H1 (cell line): ENCODE measurements at regions not wholly inside any gene's neighbourhood (a gene's known extent, or its start where the extent isn't known, plus 50 kb on each side); places are given as distances from the start of the nearest gene placed in this dataset.

ENCODE experiments used
- CTCF ChIA-PET: fragments of 300-600 bp; sonication (Branson Sonifier 250); formaldehyde crosslinking; loops from one replicate; lab custom pipeline; 2021; ENCODE audit not compliant: partially characterized antibody; lab: Charles Lee
- POLR2A ChIA-PET: fragments of 300-600 bp; sonication (Branson Sonifier 250); formaldehyde crosslinking; loops from one replicate; lab custom pipeline; 2021; ENCODE audit warnings: inconsistent platforms; ENCODE audit not compliant: partially characterized antibody; lab: Charles Lee
- DNase-seq, 2 experiments: peaks; one replicate each; pipeline versions ENCODE4 v3.0.0 to v3.0.0-alpha.2; 2010 to 2022; ENCODE audit warnings: low spot score in 2 of 2, low read depth in 1 of 2, mixed read lengths in 1 of 2
- FAIRE-seq: peaks from 2 replicates; lab custom pipeline; 2011; peaks lifted over from hg19 to GRCh38; lab: Jason Lieb, UNC
- H2AFZ ChIP-seq: 2 replicates; pipeline ENCODE4 v1.8.1; 2012; ENCODE audit warnings: low read length, inconsistent platforms
- H2AK5ac ChIP-seq: 2 replicates; pipeline ENCODE4 v1.6.1; 2013; ENCODE audit warnings: low read depth, low read length
- H2BK120ac ChIP-seq: replicated peaks from 2 replicates; pipeline ENCODE3; 2013; ENCODE audit warnings: low read depth, low read length, inconsistent platforms
- H2BK12ac ChIP-seq: 2 replicates; pipeline ENCODE4 v1.6.1; 2013; ENCODE audit warnings: low read depth, low read length
- H2BK15ac ChIP-seq: 2 replicates; pipeline ENCODE4 v1.6.1; 2013; ENCODE audit warnings: low read length
- H2BK20ac ChIP-seq: 2 replicates; pipeline ENCODE4 v1.6.1; 2013; ENCODE audit warnings: low read length
- H2BK5ac ChIP-seq: 2 replicates; pipeline ENCODE4 v1.6.1; 2013; ENCODE audit warnings: low read depth, low read length
- H3K14ac ChIP-seq: 2 replicates; pipeline ENCODE4 v1.6.1; 2013; ENCODE audit warnings: inconsistent platforms; ENCODE audit not compliant: insufficient read length
- H3K18ac ChIP-seq: 2 replicates; pipeline ENCODE4 v1.6.1; 2013; ENCODE audit warnings: low read length; ENCODE audit errors: extremely low read depth
- H3K23ac ChIP-seq: 2 replicates; pipeline ENCODE4 v1.6.1; 2013; ENCODE audit warnings: inconsistent platforms; ENCODE audit not compliant: insufficient read length
- H3K23me2 ChIP-seq: 2 replicates; pipeline ENCODE4 v1.6.1; 2013; ENCODE audit warnings: low read depth, low read length
- H3K27ac ChIP-seq: 2 replicates; pipeline ENCODE4 v1.6.1; 2011; ENCODE audit warnings: low read depth, low read length, inconsistent platforms
- H3K27me3 ChIP-seq, 4 experiments: replicated peaks in 1 of 4; 1 replicate in 1 of 4; 2 replicates in 3 of 4; pipeline versions ENCODE4 v1.6.1 to v1.8.1; 2011 to 2013; ENCODE audit warnings: low read length in 3 of 4, mild to moderate bottlenecking in 3 of 4, inconsistent platforms in 2 of 4, mixed read lengths in 2 of 4, moderate library complexity in 1 of 4; ENCODE audit not compliant: control insufficient read depth in 3 of 4, insufficient read depth in 3 of 4; ENCODE audit errors: extremely low read depth in 1 of 4
- H3K36me3 ChIP-seq, 4 experiments: 2 replicates each; pipeline versions ENCODE4 v1.6.1 to v1.8.1; 2011 to 2013; ENCODE audit warnings: mild to moderate bottlenecking in 4 of 4, low read length in 3 of 4, moderate library complexity in 2 of 4, control low read depth in 1 of 4, inconsistent platforms in 1 of 4; ENCODE audit not compliant: insufficient read depth in 4 of 4, control insufficient read depth in 2 of 4
- H3K4ac ChIP-seq: replicated peaks from 2 replicates; pipeline ENCODE3; 2013; ENCODE audit warnings: low read length, low read depth, mixed read lengths, inconsistent platforms; ENCODE audit not compliant: insufficient read length
- H3K4me1 ChIP-seq, 4 experiments: replicated peaks in 1 of 4; 1 replicate in 1 of 4; 2 replicates in 3 of 4; pipeline versions ENCODE4 v1.6.1 to v1.8.1; 2011 to 2013; ENCODE audit warnings: low read length in 3 of 4, inconsistent platforms in 2 of 4, mixed read lengths in 1 of 4; ENCODE audit not compliant: insufficient read depth in 4 of 4, control insufficient read depth in 3 of 4
- H3K4me2 ChIP-seq, 2 experiments: 2 replicates each; pipeline versions ENCODE4 v1.6.1 to v1.8.1; 2011 to 2013; ENCODE audit warnings: low read depth in 2 of 2, low read length in 2 of 2, control low read depth in 1 of 2, inconsistent platforms in 1 of 2, mild to moderate bottlenecking in 1 of 2; ENCODE audit not compliant: insufficient read depth in 1 of 2
- H3K4me3 ChIP-seq, 4 experiments: fragments of 200-600, 300-600 bp in 1 of 4; sonication (generic), shearing (Covaris generic), sonication (Bioruptor Twin) in 1 of 4; 2 replicates each; pipeline versions ENCODE4 v1.5.1 to v1.8.1; 2011 to 2016; ENCODE audit warnings: low read length in 4 of 4, low read depth in 3 of 4, control low read depth in 2 of 4, inconsistent platforms in 2 of 4, mild to moderate bottlenecking in 2 of 4, mixed read lengths in 1 of 4, moderate library complexity in 1 of 4; ENCODE audit not compliant: insufficient read depth in 2 of 4; ENCODE audit errors: extremely low read depth in 1 of 4
- H3K56ac ChIP-seq: replicated peaks from 2 replicates; pipeline ENCODE3; 2013; ENCODE audit warnings: low read depth, mild to moderate bottlenecking, mixed read lengths, low read length, inconsistent platforms; ENCODE audit not compliant: insufficient read length
- H3K79me1 ChIP-seq: 2 replicates; pipeline ENCODE4 v1.6.1; 2013; ENCODE audit warnings: low read depth, low read length, control low read depth
- H3K79me2 ChIP-seq, 2 experiments: 2 replicates each; pipeline versions ENCODE4 v1.6.1 to v1.8.1; 2012 to 2013; ENCODE audit warnings: low read length in 2 of 2, mild to moderate bottlenecking in 2 of 2, inconsistent platforms in 1 of 2; ENCODE audit not compliant: insufficient read depth in 2 of 2, control insufficient read depth in 1 of 2
- H3K9ac ChIP-seq, 4 experiments: replicated peaks in 1 of 4; 1 replicate in 1 of 4; 2 replicates in 3 of 4; pipeline versions ENCODE4 v1.6.1 to v1.8.1; 2011 to 2013; ENCODE audit warnings: low read depth in 3 of 4, low read length in 3 of 4, control low read depth in 2 of 4, mild to moderate bottlenecking in 2 of 4, moderate library complexity in 2 of 4, inconsistent platforms in 1 of 4; ENCODE audit errors: extremely low read depth in 1 of 4
- H3K9me3 ChIP-seq, 2 experiments: 2 replicates each; pipeline versions ENCODE4 v1.6.1 to v1.8.1; 2012 to 2013; ENCODE audit warnings: mild to moderate bottlenecking in 2 of 2, moderate library complexity in 2 of 2, control low read depth in 1 of 2, inconsistent platforms in 1 of 2, low read depth in 1 of 2, low read length in 1 of 2, mixed read lengths in 1 of 2; ENCODE audit not compliant: insufficient read depth in 2 of 2
- H4K20me1 ChIP-seq, 2 experiments: replicated peaks in 1 of 2; 2 replicates each; pipeline versions ENCODE3 to v1.8.1; 2011 to 2013; ENCODE audit warnings: inconsistent platforms in 2 of 2, low read length in 2 of 2, mild to moderate bottlenecking in 1 of 2; ENCODE audit not compliant: insufficient read depth in 2 of 2, control insufficient read depth in 1 of 2
- H4K5ac ChIP-seq: 2 replicates; pipeline ENCODE4 v1.6.1; 2013; ENCODE audit warnings: low read length, low read depth, mixed read lengths, inconsistent platforms; ENCODE audit not compliant: insufficient read length
- H4K8ac ChIP-seq: 2 replicates; pipeline ENCODE4 v1.8.0; 2013; ENCODE audit warnings: mild to moderate bottlenecking, moderate library complexity, low read length, inconsistent platforms; ENCODE audit not compliant: insufficient read depth; ENCODE audit errors: extremely low read depth
- H4K91ac ChIP-seq: replicated peaks from 2 replicates; pipeline ENCODE3; 2013; ENCODE audit warnings: low read length, mixed read lengths, inconsistent platforms; ENCODE audit not compliant: insufficient read length
- ASH2L ChIP-seq: fragments of 200-600, 300-600 bp; sonication (generic); IDR thresholded peaks from one replicate; pipeline ENCODE4 v1.7.1; 2017; ENCODE audit warnings: low read length
- BRCA1 ChIP-seq: IDR thresholded peaks from 2 replicates; pipeline ENCODE4 v1.6.1; 2012; ENCODE audit warnings: low read depth, low read length, improper control_type of control experiment
- CBX5 ChIP-seq: fragments of 300-800, 300-1000 bp; sonication (generic); IDR thresholded peaks from 2 replicates; pipeline ENCODE4 v1.7.1; 2016; ENCODE audit warnings: antibody characterized with exemption, low read length, low read depth
- CHD1 ChIP-seq: IDR thresholded peaks from 2 replicates; pipeline ENCODE4 v1.6.1; 2012; ENCODE audit warnings: low read depth, low read length, improper control_type of control experiment
- CHD2 ChIP-seq: IDR thresholded peaks from 2 replicates; pipeline ENCODE4 v1.6.1; 2012; ENCODE audit warnings: low read length, improper control_type of control experiment
- CREB1 ChIP-seq: IDR thresholded peaks from 2 replicates; pipeline ENCODE4 v1.6.1; 2012; ENCODE audit warnings: inconsistent platforms
- HDAC2 ChIP-seq, 2 experiments: fragments of 300-600 bp in 1 of 2; sonication (generic) in 1 of 2; IDR thresholded peaks; 2 replicates each; pipeline ENCODE4 v1.6.1; 2011 to 2012; ENCODE audit warnings: low read depth in 2 of 2, low read length in 2 of 2, mild to moderate bottlenecking in 2 of 2, moderate library complexity in 2 of 2, borderline replicate concordance in 1 of 2, inconsistent platforms in 1 of 2
- HDAC6 ChIP-seq: IDR thresholded peaks from one replicate; pipeline ENCODE4 v1.7.1; 2012; ENCODE audit warnings: low read depth, mild to moderate bottlenecking, inconsistent platforms, low read length, moderate library complexity
- KDM1A ChIP-seq: fragments of 200-600, 300-600 bp; sonication (generic); IDR thresholded peaks from 2 replicates; pipeline ENCODE4 v1.7.1; 2016; ENCODE audit warnings: mild to moderate bottlenecking, low read length, borderline replicate concordance
- KDM5A ChIP-seq: fragments of 200-600 bp; IDR thresholded peaks from 2 replicates; pipeline ENCODE4 v1.7.1; 2012; ENCODE audit warnings: mild to moderate bottlenecking, low read length, inconsistent platforms, mixed read lengths
- MAFK ChIP-seq: IDR thresholded peaks from 2 replicates; pipeline ENCODE4 v1.6.1; 2012; ENCODE audit warnings: low read depth, mild to moderate bottlenecking, improper control_type of control experiment, low read length
- POLR2A ChIP-seq, 2 experiments: IDR thresholded peaks; 1 replicate in 1 of 2; 2 replicates in 1 of 2; pipeline ENCODE4 v1.6.1; 2011; ENCODE audit warnings: low read depth in 2 of 2, low read length in 2 of 2, mild to moderate bottlenecking in 2 of 2; ENCODE audit errors: control extremely low read depth in 1 of 2
- POLR2AphosphoS5 ChIP-seq: IDR thresholded peaks from 2 replicates; pipeline ENCODE4 v1.6.1; 2011; ENCODE audit warnings: low read depth, low read length
- POU5F1 ChIP-seq: IDR thresholded peaks from 2 replicates; pipeline ENCODE4 v1.6.1; 2011; ENCODE audit warnings: low read depth, mild to moderate bottlenecking, low read length, moderate library complexity
- SRF ChIP-seq: IDR thresholded peaks from 2 replicates; pipeline ENCODE4 v1.6.1; 2011; ENCODE audit warnings: mild to moderate bottlenecking, low read depth, low read length, moderate library complexity
- SUZ12 ChIP-seq: fragments of 200-600 bp; sonication (generic); IDR thresholded peaks from 2 replicates; pipeline ENCODE4 v1.6.1; 2012; ENCODE audit warnings: mild to moderate bottlenecking, inconsistent platforms, low read length, moderate library complexity, mixed read lengths
- WGBS, 2 experiments: shearing (Covaris generic) in 1 of 2; methylation state at CpG; one replicate each; pipeline versions ENCODE4 v1.1.6 to v1.1.7; 2013 to 2015; ENCODE audit warnings: low lambda C conversion rate in 2 of 2, mixed read lengths in 2 of 2, inconsistent platforms in 1 of 2, low coverage in 1 of 2, missing lambda C conversion rate in 1 of 2; ENCODE audit not compliant: insufficient replicate concordance in 2 of 2, insufficient coverage in 1 of 2, insufficient read length in 1 of 2; ENCODE audit errors: extremely low coverage in 1 of 2, missing lambda C conversion rate in 1 of 2; 5-methylcytosine and 5-hydroxymethylcytosine counted together

GRCh38 chr3:106063909-106064308 lies 195.1 kb upstream of the CBLB start:
- no peak overlapping the region for H3K18ac ChIP-seq
- POLR2A ChIA-PET: no interaction called here
- H3K56ac ChIP-seq: no peak overlapping the region
- H3K4me1 ChIP-seq: no peaks in the 10 kb centered on the region
- no peak overlapping the region for H3K23ac ChIP-seq
- no peak overlapping the region for H2AK5ac ChIP-seq
- H3K79me1 ChIP-seq: no peaks in the 10 kb centered on the region
- no peaks in the 10 kb centered on the region for H3K23me2 ChIP-seq
- no peak overlapping the region for H4K8ac ChIP-seq
- no peak overlapping the region for H4K91ac ChIP-seq
- no peaks in the 10 kb centered on the region for H4K20me1 ChIP-seq
- FAIRE-seq (no peak), DNase-seq (no peak)
- no peak overlapping the region for H2BK120ac ChIP-seq
- no peaks in the 10 kb centered on the region for H3K36me3 ChIP-seq
- H2BK20ac ChIP-seq: no peak overlapping the region
- no peak overlapping the region for H3K27ac ChIP-seq
- H3K79me2 ChIP-seq: no peaks in the 10 kb centered on the region
- H3K14ac ChIP-seq: no peak overlapping the region
- H3K4me2 ChIP-seq: no peak overlapping the region
- no peak overlapping the region for H3K4me3 ChIP-seq
- WGBS, 2 experiments: 91% methylated on average over 3 of the region's 3 CpGs; no CpG with 5 or more reads in 1 of the 2 experiments
- CTCF ChIA-PET: no interaction called here
- no peak overlapping the region for H2AFZ ChIP-seq
- no peak overlapping the region for H2BK5ac ChIP-seq
- no peak overlapping the region for H2BK15ac ChIP-seq
- H3K9ac ChIP-seq: no peak overlapping the region
- H3K9me3 ChIP-seq: no peaks in the 10 kb centered on the region
- H4K5ac ChIP-seq: no peak overlapping the region
- H3K27me3 ChIP-seq: no peaks in the 10 kb centered on the region
- no peak overlapping the region for H2BK12ac ChIP-seq
- no peak overlapping the region for H3K4ac ChIP-seq
- TF ChIP-seq BRCA1 (no peak), MAFK (no peak), CBX5 (no peak), KDM5A (no peak), SRF (no peak), HDAC6 (no peak), POU5F1 (no peak), SUZ12 (no peak), CHD2 (no peak), POLR2AphosphoS5 (no peak), CREB1 (no peak), KDM1A (no peak), CHD1 (no peak), POLR2A (IDR thresholded peaks at IDR 0.05; ENCODE audit: control extremely low read depth in 1 of 2, low read depth in 2 of 2, low read length in 2 of 2) (no peak), ASH2L (no peak), HDAC2 (IDR thresholded peaks at IDR 0.05; ENCODE audit: borderline replicate concordance in 1 of 2, low read depth in 2 of 2, low read length in 2 of 2) (no peak)
